ENCODE measurements at regions not wholly inside any gene's neighbourhood (a gene's known extent, or its start where the extent isn't known, plus 50 kb on each side); places are given as distances from the start of the nearest gene placed in this dataset.
"Not testable (repeated sequence)": the region's sequence is repeated elsewhere in the genome, so short reads cannot be mapped to it uniquely, and the experiment has no call there.

- no peak for TF ChIP-seq CTCF (IDR thresholded peaks at IDR 0.05; ENCODE audit: insufficient read depth, low read length)
- H3K4me3 ChIP-seq (ENCODE audit: low read depth, low read length) = no peak overlapping the region
- DNase-seq (ENCODE audit: low read depth) = no peak
Observed at GRCh38 chr3:103515116-103515515, 1080.3 kb downstream of the ZPLD1 start.

- DNase-seq (ENCODE audit: low read depth) = no peak
- TF ChIP-seq CTCF (IDR thresholded peaks at IDR 0.05; ENCODE audit: insufficient read depth, low read length) = no peak
- no peak overlapping the region for H3K4me3 ChIP-seq (ENCODE audit: low read depth, low read length)
Observed at GRCh38 chr3:103516950-103517349, 1082.1 kb downstream of the ZPLD1 start.

- not testable (repeated sequence) for H3K4me3 ChIP-seq (ENCODE audit: low read depth, low read length); DNase-seq (ENCODE audit: low read depth)
Observed at GRCh38 chr3:103531327-103531726, 1096.5 kb downstream of the ZPLD1 start.

GRCh38 chr3:103532986-103533385 lies 1098.2 kb downstream of the ZPLD1 start:
- TF ChIP-seq CTCF (IDR thresholded peaks at IDR 0.05; ENCODE audit: insufficient read depth, low read length) = no peak
- no peak overlapping the region for H3K4me3 ChIP-seq (ENCODE audit: low read depth, low read length)
- DNase-seq (ENCODE audit: low read depth) = no peak

- DNase-seq (ENCODE audit: low read depth) = no peak
- no peak overlapping the region for H3K4me3 ChIP-seq (ENCODE audit: low read depth, low read length)
- TF ChIP-seq CTCF (IDR thresholded peaks at IDR 0.05; ENCODE audit: insufficient read depth, low read length) = no peak
Observed at GRCh38 chr3:103554451-103554850, 1119.6 kb downstream of the ZPLD1 start.

GRCh38 chr3:103564116-103564515 lies 1129.3 kb downstream of the ZPLD1 start:
- not testable (repeated sequence) for H3K4me3 ChIP-seq (ENCODE audit: low read depth, low read length); DNase-seq (ENCODE audit: low read depth)

GRCh38 chr3:103585809-103586208 lies 1151.0 kb downstream of the ZPLD1 start:
- H3K4me3 ChIP-seq (ENCODE audit: low read depth, low read length) = no peak overlapping the region
- no peak for DNase-seq (ENCODE audit: low read depth)
- TF ChIP-seq CTCF (IDR thresholded peaks at IDR 0.05; ENCODE audit: insufficient read depth, low read length) = no peak

- H3K4me3 ChIP-seq (ENCODE audit: low read depth, low read length) = no peak overlapping the region
- DNase-seq (ENCODE audit: low read depth) = no peak
- no peak for TF ChIP-seq CTCF (IDR thresholded peaks at IDR 0.05; ENCODE audit: insufficient read depth, low read length)
Observed at GRCh38 chr3:103589770-103590169, 1155.0 kb downstream of the ZPLD1 start.

Measured in fibroblast of the aortic adventitia (primary cell).